Spleen (tissue), 11 donors: ENCODE measurements at regions not wholly inside any gene's neighbourhood (a gene's known extent, or its start where the extent isn't known, plus 50 kb on each side); places are given as distances from the start of the nearest gene placed in this dataset.

Experiments used
- DNase-seq: peaks from one replicate; pipeline ENCODE4 v3.0.0-alpha.2; 2020
- H3K27ac ChIP-seq, 8 donors: fragments of 200-600 bp; sonication (generic) in 7 of 8; 1 replicate in 4 of 8; 2 replicates in 4 of 8; pipeline versions ENCODE4 v1.5.0 to v1.8.0; 2016 to 2021; ENCODE audit warnings: inconsistent platforms in 4 of 8, mild to moderate bottlenecking in 4 of 8, moderate library complexity in 1 of 8
- H3K27me3 ChIP-seq, 7 donors: fragments of 200-600 bp; sonication (generic) in 6 of 7; replicated peaks in 1 of 7; 1 replicate in 4 of 7; 2 replicates in 3 of 7; pipeline versions ENCODE4 v1.5.0 to v1.8.0; 2016 to 2021; ENCODE audit warnings: inconsistent platforms in 3 of 7, mild to moderate bottlenecking in 1 of 7
- H3K36me3 ChIP-seq, 6 donors: fragments of 200-600 bp; sonication (generic) in 5 of 6; 1 replicate in 4 of 6; 2 replicates in 2 of 6; pipeline versions ENCODE4 v1.5.0 to v1.8.0; 2016 to 2021; ENCODE audit warnings: inconsistent platforms in 2 of 6
- H3K4me1 ChIP-seq, 6 donors: fragments of 200-600 bp; sonication (generic) in 5 of 6; 1 replicate in 3 of 6; 2 replicates in 3 of 6; pipeline versions ENCODE4 v1.5.0 to v1.8.0; 2016 to 2021; ENCODE audit warnings: inconsistent platforms in 3 of 6
- H3K4me3 ChIP-seq, 8 donors: fragments of 200-600 bp; sonication (generic) in 7 of 8; 1 replicate in 4 of 8; 2 replicates in 4 of 8; pipeline versions ENCODE4 v1.5.0 to v1.8.0; 2016 to 2021; ENCODE audit warnings: inconsistent platforms in 4 of 8, mild to moderate bottlenecking in 4 of 8, moderate library complexity in 2 of 8
- H3K9me3 ChIP-seq, 8 donors: fragments of 200-600 bp; sonication (generic) in 7 of 8; 1 replicate in 4 of 8; 2 replicates in 4 of 8; pipeline versions ENCODE4 v1.5.0 to v1.8.0; 2016 to 2021; ENCODE audit warnings: inconsistent platforms in 4 of 8
- POLR2A ChIP-seq, 3 donors: fragments of 450-650 bp; IDR thresholded peaks; one replicate each; pipeline ENCODE4 v1.5.1; 2017; ENCODE audit warnings: antibody characterized with exemption in 3 of 3, mild to moderate bottlenecking in 1 of 3
- POLR2AphosphoS5 ChIP-seq, 3 donors: sonication (generic); formaldehyde crosslinking; IDR thresholded peaks; one replicate each; pipeline ENCODE4 v1.5.1; 2017; ENCODE audit warnings: antibody characterized with exemption in 3 of 3
- WGBS, 5 donors: extraction: QIAGEN DNeasy Blood & Tissue Kit in 3 of 5; methylation state at CpG; one replicate each; pipeline versions ENCODE4 v1.1.5 to v1.1.7; 2013 to 2018; 5-methylcytosine and 5-hydroxymethylcytosine counted together
- intact Hi-C: fragments of 100-400 bp; cut with DNase I; formaldehyde crosslinking; loops from one replicate; pipeline ENCODE4 v1.15.0; 2023; ENCODE audit warnings: low total_unique reads
- TF ChIP-seq, protein P1 (sequence below), 11 experiments: fragments of 200-600 bp in 7 of 11; fragments of 450-650 bp in 4 of 11; sonication (generic) in 4 of 11; IDR thresholded peaks in 8 of 11; conservative IDR thresholded peaks in 3 of 11; 1 replicate in 7 of 11; 2 replicates in 4 of 11; pipeline versions ENCODE4 v1.4.0 to v1.8.0; 2016 to 2021; ENCODE audit warnings: antibody characterized with exemption in 11 of 11, inconsistent platforms in 4 of 11, mild to moderate bottlenecking in 1 of 11
- donor health status: healthy with polysubstance abuse.
- donor health status: DM: no; HTN: no; CAD: no; lungs with moderate emphysema.
- donor health status: DM: no; HTN: no; CAD: no.
- donor health status: Bipolar disorder and iron deficiency.
- donor health status: healthy.
- donor health status: DM: no; HTN: no; CAD: no.
- donor health status: DM: yes; HTN: yes; CAD: no.

DNA sequence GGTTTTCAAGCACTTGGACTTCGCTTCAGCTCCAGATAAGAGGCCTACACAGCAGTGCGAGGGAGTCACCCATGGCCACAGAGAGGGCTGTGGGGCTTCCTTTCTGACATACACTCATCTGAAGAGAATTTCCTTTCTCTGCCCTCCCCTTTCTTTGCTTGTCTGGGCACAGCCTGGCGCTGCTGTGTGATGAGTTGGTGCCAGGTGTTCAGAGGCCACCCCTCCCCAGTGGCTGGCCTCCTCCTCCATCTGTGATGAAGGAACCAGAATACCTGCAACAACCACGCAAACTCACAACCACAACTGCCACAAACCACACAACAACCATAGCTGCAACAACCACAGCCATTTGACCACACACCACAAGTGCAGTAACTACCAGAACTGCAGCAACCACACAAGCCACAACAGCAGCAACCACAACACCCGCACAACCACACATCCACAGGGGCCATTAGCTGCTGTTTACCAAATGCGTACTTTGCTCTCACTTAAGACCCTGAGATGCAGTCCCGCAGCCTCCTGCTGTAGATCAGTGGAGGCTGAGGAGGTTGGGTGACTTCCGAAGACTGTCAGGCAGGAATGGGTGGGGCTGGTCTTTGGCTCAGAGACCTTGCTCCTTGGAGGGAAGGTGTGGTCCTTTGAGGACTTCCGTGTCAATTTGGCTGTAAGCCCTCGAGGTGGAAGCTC is 71.1 kb downstream of the IER5 start:
- 40 to 53% (median 45%) methylated on average over 9 to 10 of the region's 10 CpGs for WGBS, 5 donors
- DNase-seq = no peak
- H3K9me3 ChIP-seq = peaks cover 4 to 26% (median 21%) of the 10 kb centered on the region in 8 donors
- no peaks in the 10 kb centered on the region for H3K27me3 ChIP-seq
- no peak overlapping the region for H3K4me3 ChIP-seq
- intact Hi-C loops = no loop called here
- H3K4me1 ChIP-seq = peaks cover 0 to 31% (median 20%) of the 10 kb centered on the region in 6 donors
- peak overlapping the region in 1 of 8 donors; percentile 45 for H3K27ac ChIP-seq
- TF ChIP-seq POLR2AphosphoS5 (IDR thresholded peaks at IDR 0.05) (no peak), POLR2A (IDR thresholded peaks at IDR 0.05) (no peak)
- TF ChIP-seq, protein P1, sequence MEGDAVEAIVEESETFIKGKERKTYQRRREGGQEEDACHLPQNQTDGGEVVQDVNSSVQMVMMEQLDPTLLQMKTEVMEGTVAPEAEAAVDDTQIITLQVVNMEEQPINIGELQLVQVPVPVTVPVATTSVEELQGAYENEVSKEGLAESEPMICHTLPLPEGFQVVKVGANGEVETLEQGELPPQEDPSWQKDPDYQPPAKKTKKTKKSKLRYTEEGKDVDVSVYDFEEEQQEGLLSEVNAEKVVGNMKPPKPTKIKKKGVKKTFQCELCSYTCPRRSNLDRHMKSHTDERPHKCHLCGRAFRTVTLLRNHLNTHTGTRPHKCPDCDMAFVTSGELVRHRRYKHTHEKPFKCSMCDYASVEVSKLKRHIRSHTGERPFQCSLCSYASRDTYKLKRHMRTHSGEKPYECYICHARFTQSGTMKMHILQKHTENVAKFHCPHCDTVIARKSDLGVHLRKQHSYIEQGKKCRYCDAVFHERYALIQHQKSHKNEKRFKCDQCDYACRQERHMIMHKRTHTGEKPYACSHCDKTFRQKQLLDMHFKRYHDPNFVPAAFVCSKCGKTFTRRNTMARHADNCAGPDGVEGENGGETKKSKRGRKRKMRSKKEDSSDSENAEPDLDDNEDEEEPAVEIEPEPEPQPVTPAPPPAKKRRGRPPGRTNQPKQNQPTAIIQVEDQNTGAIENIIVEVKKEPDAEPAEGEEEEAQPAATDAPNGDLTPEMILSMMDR (IDR thresholded peaks at IDR 0.05 in 8 of 11, conservative IDR thresholded peaks at IDR 0.05 in 3 of 11) = no peak
- no peaks in the 10 kb centered on the region for H3K36me3 ChIP-seq

DNA sequence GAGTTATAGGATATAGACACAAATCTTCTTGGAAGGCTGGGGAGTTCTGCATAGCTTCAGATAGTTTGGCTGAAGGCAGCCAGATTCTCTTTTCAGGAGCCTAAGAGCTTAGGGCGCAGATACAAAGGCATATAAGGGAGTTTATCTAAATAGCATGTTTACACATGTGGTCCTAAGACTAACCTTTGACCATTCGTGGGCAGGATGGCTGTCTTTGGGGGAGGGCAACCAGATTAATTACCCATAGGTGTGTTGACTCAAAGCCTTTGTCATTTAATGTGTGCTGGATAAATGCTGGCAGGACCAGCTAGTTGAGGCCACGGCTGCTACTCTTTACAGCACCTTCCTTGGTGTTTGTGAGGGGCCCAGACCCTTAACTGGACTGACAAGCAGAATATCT is 71.8 kb downstream of the IER5 start:
- no peaks in the 10 kb centered on the region for H3K36me3 ChIP-seq
- peaks cover 0 to 31% (median 20%) of the 10 kb centered on the region in 6 donors for H3K4me1 ChIP-seq
- no peak for TF ChIP-seq POLR2A (IDR thresholded peaks at IDR 0.05)
- TF ChIP-seq, protein P1 (IDR thresholded peaks at IDR 0.05 in 8 of 11, conservative IDR thresholded peaks at IDR 0.05 in 3 of 11) = no peak
- TF ChIP-seq POLR2AphosphoS5 (IDR thresholded peaks at IDR 0.05) = no peak
- no peak overlapping the region for H3K27ac ChIP-seq
- intact Hi-C loops = no loop called here
- H3K27me3 ChIP-seq = no peaks in the 10 kb centered on the region
- WGBS, 5 donors = 91 to 100% (median 96%) methylated on average over 3 of the region's 3 CpGs
- H3K4me3 ChIP-seq = no peak overlapping the region
- DNase-seq = no peak
- peaks cover 4 to 33% (median 25%) of the 10 kb centered on the region in 8 donors for H3K9me3 ChIP-seq

DNA sequence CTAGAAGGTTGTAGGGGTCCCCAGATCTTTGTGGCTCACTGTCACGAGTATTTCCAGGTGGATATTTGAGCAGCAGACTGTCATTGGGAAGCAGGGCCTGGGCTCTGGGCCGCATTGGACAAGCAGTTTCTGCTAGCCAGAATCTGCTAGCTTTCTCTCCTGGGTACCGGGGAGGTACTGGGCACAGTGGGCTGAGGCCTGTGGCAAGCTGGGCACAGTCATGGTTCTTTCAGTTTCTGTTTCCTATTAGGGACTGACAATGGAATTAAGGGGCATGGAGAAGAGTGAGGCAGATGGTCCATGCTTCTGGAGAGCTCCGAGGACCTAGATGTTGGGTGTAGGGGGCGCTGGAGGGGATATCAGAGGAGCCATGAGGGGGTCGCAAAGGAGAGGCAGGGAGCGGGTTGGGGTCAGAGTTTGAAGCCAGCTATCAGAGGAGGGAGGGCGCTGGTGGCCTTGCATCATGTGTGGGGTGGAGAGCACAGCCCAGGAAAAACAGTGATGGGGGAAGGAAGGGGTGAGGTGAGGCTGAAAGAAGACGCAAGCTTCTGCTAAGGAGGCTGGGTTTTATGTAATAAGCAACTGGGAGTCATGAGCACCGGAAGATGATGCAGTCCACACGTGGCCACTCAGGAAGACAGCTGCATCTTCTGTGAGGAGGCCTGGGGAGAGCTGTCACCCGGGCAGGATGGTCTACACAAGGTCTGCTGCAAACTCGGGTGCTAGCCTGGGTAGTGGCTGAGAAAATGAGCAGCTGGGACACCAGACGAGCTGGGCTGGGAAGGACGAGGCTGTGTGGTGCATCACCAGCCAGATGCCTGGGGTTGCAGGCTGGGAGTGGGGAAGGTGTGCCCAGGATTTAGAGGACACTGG is 72.7 kb downstream of the IER5 start:
- no peaks in the 10 kb centered on the region for H3K27me3 ChIP-seq
- H3K27ac ChIP-seq = peak overlapping the region in 1 of 8 donors; percentile 29
- TF ChIP-seq, protein P1 (IDR thresholded peaks at IDR 0.05 in 8 of 11, conservative IDR thresholded peaks at IDR 0.05 in 3 of 11) = no peak
- TF ChIP-seq POLR2AphosphoS5 (IDR thresholded peaks at IDR 0.05) = no peak
- TF ChIP-seq POLR2A (IDR thresholded peaks at IDR 0.05) = no peak
- DNase-seq = no peak
- WGBS, 5 donors = 72 to 87% (median 76%) methylated on average over 14 to 15 of the region's 15 CpGs
- no peaks in the 10 kb centered on the region for H3K36me3 ChIP-seq
- H3K9me3 ChIP-seq = peaks cover 4 to 33% (median 25%) of the 10 kb centered on the region in 8 donors
- H3K4me3 ChIP-seq = no peak overlapping the region
- intact Hi-C loops = no loop called here
- H3K4me1 ChIP-seq = peaks cover 0 to 33% (median 22%) of the 10 kb centered on the region in 6 donors

DNA sequence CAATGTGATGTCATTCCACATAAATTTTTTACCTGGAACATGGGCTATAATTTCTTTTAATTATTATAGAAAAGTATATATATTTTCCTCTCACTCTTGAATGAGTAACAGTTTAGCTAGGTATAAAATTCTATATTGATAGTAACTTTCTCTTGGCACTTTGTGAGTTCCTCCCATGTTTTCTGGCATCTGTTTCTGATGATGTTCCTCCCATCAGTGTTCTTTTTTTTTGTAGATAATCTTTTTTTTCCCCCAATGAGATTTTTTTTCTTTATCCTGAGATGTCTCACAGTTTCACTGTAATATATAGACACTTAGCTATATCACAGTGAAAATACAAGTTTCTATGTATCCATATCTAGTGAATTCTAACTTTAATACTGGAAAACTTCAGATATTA is 75.2 kb downstream of the IER5 start:
- intact Hi-C loops = no loop called here
- H3K9me3 ChIP-seq = peaks cover 4 to 33% (median 25%) of the 10 kb centered on the region in 8 donors
- H3K36me3 ChIP-seq = no peaks in the 10 kb centered on the region
- H3K4me3 ChIP-seq = no peak overlapping the region
- no peak for DNase-seq
- no peak overlapping the region for H3K27ac ChIP-seq
- no peak for TF ChIP-seq POLR2AphosphoS5 (IDR thresholded peaks at IDR 0.05)
- TF ChIP-seq, protein P1 (IDR thresholded peaks at IDR 0.05 in 8 of 11, conservative IDR thresholded peaks at IDR 0.05 in 3 of 11) = no peak
- no peak for TF ChIP-seq POLR2A (IDR thresholded peaks at IDR 0.05)
- no peaks in the 10 kb centered on the region for H3K27me3 ChIP-seq
- H3K4me1 ChIP-seq = peaks cover 0 to 36% (median 25%) of the 10 kb centered on the region in 6 donors
